Activated CD4-positive, alpha-beta T cell treated with anti-CD3 and anti-CD28 coated beads, Interleukin-2, amount 50 U/mL, for 16 hours (primary cell): ENCODE measurements at regions not wholly inside any gene's neighbourhood (a gene's known extent, or its start where the extent isn't known, plus 50 kb on each side); places are given as distances from the start of the nearest gene placed in this dataset.

Experiments used
- DNase-seq: peaks from one replicate; pipeline ENCODE4 v3.0.0-alpha.2; 2020

GRCh38 chr18:67728364-67728763 lies 211.8 kb upstream of the DSEL start:
- no peak for DNase-seq

DNA sequence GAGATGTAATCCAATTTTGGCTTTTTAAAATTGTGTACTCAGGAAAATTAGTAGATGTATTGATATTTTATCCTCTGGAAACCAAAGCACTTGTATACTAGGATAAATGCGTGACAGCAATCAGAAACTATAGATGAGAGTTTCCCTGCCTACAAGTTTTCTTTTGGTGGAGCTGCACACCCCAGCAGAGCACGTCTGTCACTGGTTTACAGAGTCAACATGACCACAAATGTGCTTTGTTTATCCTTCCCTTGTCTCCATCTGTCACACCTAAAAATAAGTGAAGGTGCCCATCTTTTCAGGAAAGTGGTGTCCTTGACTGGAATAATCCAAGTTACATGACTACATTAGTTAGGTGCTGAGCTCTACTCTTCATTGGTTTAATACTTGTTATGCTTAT lies 210.4 kb upstream of the DSEL start:
- no peak for DNase-seq

DNA sequence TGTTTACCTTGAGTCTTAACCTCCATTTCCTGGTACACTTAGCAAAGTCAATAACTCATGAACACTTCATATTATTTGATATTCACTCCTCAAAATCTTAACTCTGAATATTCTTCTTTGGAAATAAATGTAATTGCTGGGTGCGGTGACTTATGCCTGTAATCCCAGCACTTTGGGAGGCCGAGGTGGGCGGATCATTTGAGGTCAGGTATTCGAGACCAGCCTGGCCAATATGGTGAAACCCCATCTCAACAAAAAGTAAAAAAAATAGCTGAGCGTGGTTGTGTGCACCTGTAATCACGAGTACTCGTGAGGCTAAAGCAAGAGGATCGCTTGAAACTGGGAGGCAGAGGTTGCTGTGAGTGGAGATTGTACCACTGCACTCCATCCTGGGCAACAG lies 201.3 kb upstream of the DSEL start:
- no peak for DNase-seq

DNA sequence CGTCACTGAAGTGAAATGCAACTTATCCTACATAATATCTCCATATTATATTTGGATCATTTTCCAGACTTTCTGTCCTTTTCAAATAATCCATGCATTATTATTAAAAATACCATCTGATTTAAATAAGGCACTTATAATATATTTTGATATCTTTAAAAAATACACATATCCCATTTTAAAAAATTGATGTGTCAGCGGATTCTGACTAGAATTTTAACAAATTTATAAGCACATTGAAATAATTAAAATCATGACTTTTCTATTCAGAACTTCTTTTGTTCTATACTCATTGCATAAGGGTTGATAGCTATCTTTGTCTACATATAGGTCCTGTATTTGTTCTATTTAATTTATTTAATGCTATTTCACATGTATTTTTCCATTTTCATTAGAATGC lies 199.0 kb upstream of the DSEL start:
- DNase-seq, result no peak

GRCh38 chr18:67710639-67711038 lies 194.1 kb upstream of the DSEL start:
- no peak for DNase-seq

DNA sequence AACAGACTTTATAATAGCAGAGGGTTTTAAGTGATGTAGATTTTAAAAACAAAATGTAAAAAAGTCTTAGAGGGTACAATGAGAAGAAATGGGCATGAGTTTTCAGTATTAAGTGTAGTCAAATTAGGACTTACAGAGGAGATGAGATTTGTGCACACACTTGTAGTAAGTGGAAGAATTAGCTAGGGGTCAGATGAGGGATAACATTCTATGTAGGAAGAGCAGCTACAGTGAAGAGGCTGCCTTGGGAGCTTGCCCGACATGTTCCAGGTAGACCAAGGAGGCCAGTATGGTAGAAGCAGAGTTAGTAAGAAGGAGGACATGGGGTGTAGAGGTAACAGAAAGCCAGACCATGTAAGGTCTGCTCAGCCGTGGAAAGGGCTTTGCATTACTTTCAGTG lies 189.2 kb upstream of the DSEL start:
- no peak for DNase-seq

DNA sequence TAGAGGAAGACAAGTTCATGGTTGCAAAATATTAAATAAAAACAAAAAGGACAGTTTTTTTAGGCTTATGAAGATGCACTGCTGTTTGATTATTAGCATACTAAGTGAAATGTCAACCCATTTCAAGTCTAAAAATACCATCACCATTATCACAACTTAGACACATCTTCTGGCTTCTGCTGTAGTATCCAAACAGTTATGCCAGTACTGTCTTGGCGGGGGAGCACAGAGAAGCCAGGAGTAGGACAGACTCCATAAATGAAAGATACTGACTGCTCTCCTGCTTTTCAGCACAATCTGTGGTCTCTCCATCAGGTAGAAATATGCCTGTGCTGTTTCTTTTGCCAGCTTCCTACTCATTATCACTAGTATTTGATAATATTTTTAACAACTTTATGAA lies 179.2 kb upstream of the DSEL start:
- DNase-seq, result no peak

- DNase-seq, result no peak
Measured at GRCh38 chr18:67694787-67695186, 178.3 kb upstream of the DSEL start.

- DNase-seq, result no peak
Measured at GRCh38 chr18:67692811-67693210, 176.3 kb upstream of the DSEL start.

GRCh38 chr18:67682516-67682915 lies 166.0 kb upstream of the DSEL start:
- DNase-seq, result no peak

- no peak for DNase-seq
Measured at GRCh38 chr18:67677489-67677888, 161.0 kb upstream of the DSEL start.

- no peak for DNase-seq
Measured at GRCh38 chr18:67672716-67673115, 156.2 kb upstream of the DSEL start.

DNA sequence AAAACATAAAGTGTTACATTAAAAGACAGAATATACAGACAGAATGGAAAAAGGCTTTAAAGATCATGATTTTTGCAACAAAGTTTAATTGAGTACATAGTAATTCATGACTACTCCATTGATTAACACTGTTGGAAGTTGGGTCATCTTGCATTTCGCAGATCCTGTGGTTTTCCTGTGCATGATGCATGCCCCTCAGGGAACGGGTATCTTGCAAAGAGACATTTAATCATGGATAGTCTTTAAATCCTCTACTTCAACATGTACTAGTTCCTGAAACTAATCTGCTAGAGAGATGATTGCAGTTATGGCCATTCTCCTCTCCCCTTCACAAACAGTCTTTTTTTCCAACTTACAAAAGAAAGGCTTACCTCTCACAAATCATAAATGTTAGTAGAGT lies 155.6 kb upstream of the DSEL start:
- DNase-seq, result no peak

- DNase-seq, result no peak
Measured at GRCh38 chr18:67670024-67670543, 153.6 kb upstream of the DSEL start.

DNA sequence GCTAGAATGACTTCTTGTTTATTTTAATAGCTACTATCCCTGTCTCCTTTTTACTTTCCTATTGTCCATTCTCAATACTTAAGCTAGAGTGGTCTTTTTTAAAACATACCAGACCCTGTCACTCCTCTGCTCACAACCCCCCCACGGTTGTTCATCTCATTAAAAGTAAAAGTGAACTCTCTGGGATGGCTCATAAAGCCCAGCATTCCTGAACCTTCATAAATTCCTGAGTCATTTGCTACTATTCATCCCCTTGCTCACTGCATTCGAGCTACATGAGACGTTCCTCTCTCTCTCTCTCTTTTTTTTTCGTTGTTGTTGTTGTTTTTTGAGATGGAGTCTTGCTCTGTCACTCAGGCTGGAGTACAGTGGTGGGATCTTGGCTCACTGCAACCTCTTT lies 148.7 kb upstream of the DSEL start:
- DNase-seq, result no peak

GRCh38 chr18:67662996-67663395 lies 146.5 kb upstream of the DSEL start:
- no peak for DNase-seq

- DNase-seq, result no peak
Measured at GRCh38 chr18:67661555-67661954, 145.0 kb upstream of the DSEL start.

GRCh38 chr18:67654101-67654500 lies 137.6 kb upstream of the DSEL start:
- DNase-seq, result no peak

DNA sequence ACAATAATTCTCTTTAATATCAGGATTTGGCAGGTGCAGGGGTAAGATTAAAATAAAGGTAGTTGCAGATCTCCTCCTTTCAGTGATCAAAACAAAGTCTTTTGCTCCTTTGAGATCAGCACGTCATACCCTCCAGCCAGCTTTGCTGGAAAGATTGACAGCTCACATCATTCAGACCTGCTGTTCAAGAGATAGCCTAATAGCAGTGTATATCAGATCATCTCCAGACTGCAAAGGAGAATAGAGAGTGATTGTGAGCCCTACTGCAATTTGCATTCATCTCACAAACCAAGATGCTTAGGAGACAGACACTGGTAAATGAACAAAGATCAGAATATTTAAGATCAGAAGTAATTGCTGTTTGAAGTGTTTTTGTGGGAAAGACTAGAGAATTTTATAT lies 135.8 kb upstream of the DSEL start:
- no peak for DNase-seq

GRCh38 chr18:67651438-67651837 lies 134.9 kb upstream of the DSEL start:
- DNase-seq, result no peak

- DNase-seq, result no peak
Measured at GRCh38 chr18:67650686-67651385, 134.3 kb upstream of the DSEL start.

DNA sequence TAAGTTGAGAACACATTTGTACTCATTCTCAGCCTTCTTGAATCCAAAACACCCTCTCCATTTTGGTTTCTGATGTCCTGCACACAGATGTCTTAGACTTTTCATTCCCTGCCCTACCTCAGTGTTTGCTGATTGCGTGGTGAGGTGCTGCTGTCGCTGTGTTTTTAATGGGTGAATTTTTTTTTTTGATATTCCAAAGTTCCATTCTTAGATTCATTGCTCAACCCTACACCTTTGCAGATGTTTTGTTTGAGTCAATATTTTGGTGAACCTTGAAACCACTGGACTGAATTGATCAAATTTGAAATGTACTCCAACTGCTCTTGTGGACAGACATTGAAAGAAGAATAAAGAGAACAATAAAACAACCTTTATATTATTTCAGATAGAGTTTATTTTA lies 130.4 kb upstream of the DSEL start:
- no peak for DNase-seq

- DNase-seq, result no peak
Measured at GRCh38 chr18:67644226-67644625, 127.7 kb upstream of the DSEL start.

DNA sequence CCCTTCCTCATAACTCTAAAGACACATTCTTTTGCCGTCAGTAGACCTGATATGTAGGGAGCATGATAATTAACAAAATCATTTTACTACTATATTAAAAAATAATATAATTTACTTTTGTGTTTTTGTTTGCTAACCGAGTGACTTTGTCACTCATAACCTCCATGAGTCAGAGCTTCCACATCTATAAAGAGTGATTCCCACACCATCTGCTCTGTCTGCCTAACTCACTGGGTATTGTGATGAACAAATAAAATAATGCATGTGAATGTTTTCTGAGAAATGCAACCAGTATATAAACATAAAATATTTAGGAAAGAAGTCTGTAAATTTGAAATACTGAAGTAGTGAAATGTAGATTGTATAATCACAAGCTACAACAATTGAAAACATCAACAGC lies 123.4 kb upstream of the DSEL start:
- no peak for DNase-seq

- DNase-seq, result no peak
Measured at GRCh38 chr18:67636597-67637385, 120.3 kb upstream of the DSEL start.
